Gastroesophageal sphincter (tissue), 3 donors: ENCODE measurements at regions not wholly inside any gene's neighbourhood (a gene's known extent, or its start where the extent isn't known, plus 50 kb on each side); places are given as distances from the start of the nearest gene placed in this dataset.
"Not testable (repeated sequence)": the region's sequence is repeated elsewhere in the genome, so short reads cannot be mapped to it uniquely, and the experiment has no call there.

Experiments used
- EP300 ChIP-seq: sonication (generic); formaldehyde crosslinking; IDR thresholded peaks from one replicate; pipeline ENCODE4 v1.6.1; 2017; ENCODE audit warnings: antibody characterized with exemption, mild to moderate bottlenecking
- POLR2A ChIP-seq, 2 donors: fragments of 450-650 bp; IDR thresholded peaks; one replicate each; pipeline ENCODE4 v1.6.1; 2017; ENCODE audit warnings: antibody characterized with exemption in 2 of 2, mild to moderate bottlenecking in 2 of 2, moderate library complexity in 1 of 2
- POLR2AphosphoS5 ChIP-seq: sonication (generic); formaldehyde crosslinking; IDR thresholded peaks from one replicate; pipeline ENCODE4 v1.6.1; 2017; ENCODE audit warnings: antibody characterized with exemption
- TF ChIP-seq, protein P1 (sequence below), 4 experiments: fragments of 200-600 bp in 2 of 4; fragments of 450-650 bp in 2 of 4; sonication (generic) in 1 of 4; IDR thresholded peaks; one replicate each; pipeline ENCODE4 v1.5.1; 2017 to 2019; ENCODE audit warnings: antibody characterized with exemption in 4 of 4, mild to moderate bottlenecking in 2 of 4, moderate library complexity in 2 of 4

DNA sequence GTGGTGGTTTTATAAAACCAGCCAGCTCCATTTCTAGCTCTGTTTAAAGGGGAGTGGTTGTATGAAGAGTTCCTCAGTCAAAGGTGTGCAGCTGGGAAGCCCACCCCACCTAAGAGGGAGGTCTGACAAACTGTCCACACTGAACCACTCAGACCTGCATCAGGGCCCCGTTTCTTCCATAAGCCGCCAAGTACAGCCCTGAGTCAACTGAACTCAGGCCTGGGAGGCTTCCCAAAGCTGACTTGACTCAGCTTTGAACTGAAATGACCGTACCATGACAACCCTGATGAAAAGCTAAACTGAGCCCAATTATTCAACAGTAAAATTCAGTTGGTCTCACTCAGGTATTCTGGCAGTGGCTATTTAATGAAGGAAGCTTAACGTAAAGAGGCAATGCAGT, 4027.4 kb upstream of the TPTE start:
- not testable (repeated sequence) for TF ChIP-seq POLR2A (IDR thresholded peaks at IDR 0.05); EP300; POLR2AphosphoS5
- TF ChIP-seq, protein P1, sequence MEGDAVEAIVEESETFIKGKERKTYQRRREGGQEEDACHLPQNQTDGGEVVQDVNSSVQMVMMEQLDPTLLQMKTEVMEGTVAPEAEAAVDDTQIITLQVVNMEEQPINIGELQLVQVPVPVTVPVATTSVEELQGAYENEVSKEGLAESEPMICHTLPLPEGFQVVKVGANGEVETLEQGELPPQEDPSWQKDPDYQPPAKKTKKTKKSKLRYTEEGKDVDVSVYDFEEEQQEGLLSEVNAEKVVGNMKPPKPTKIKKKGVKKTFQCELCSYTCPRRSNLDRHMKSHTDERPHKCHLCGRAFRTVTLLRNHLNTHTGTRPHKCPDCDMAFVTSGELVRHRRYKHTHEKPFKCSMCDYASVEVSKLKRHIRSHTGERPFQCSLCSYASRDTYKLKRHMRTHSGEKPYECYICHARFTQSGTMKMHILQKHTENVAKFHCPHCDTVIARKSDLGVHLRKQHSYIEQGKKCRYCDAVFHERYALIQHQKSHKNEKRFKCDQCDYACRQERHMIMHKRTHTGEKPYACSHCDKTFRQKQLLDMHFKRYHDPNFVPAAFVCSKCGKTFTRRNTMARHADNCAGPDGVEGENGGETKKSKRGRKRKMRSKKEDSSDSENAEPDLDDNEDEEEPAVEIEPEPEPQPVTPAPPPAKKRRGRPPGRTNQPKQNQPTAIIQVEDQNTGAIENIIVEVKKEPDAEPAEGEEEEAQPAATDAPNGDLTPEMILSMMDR (IDR thresholded peaks at IDR 0.05): not testable (repeated sequence)
